ENCODE measurements at regions not wholly inside any gene's neighbourhood (a gene's known extent, or its start where the extent isn't known, plus 50 kb on each side); places are given as distances from the start of the nearest gene placed in this dataset.

DNA sequence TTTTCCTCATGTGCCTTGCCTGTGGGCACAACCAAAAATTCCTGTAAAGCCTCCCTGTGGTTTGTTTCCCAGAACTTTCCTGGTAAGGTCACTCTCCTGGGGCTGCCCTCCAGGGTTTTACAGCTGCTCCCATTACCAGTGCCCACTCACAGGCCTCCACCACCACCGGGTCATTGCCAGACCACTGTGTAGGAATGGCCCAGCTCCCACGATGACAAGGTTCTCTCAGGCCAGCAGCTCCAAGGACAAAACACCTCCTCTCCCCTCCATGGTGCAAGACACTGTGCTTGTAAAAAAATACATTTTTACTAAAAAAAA is 96.1 kb upstream of the AKIP1 start:
- TF ChIP-seq TCF4 (CRISPR knock-in tag; IDR thresholded peaks at IDR 0.05; ENCODE audit: borderline replicate concordance) (no peak), ESRRG (CRISPR knock-in tag; IDR thresholded peaks at IDR 0.05) (no peak), ZNF565 (CRISPR knock-in tag; conservative IDR thresholded peaks at IDR 0.05; ENCODE audit: low read depth) (no peak), ZNF8 (CRISPR knock-in tag; IDR thresholded peaks at IDR 0.05) (no peak), BACH2 (CRISPR knock-in tag; IDR thresholded peaks at IDR 0.05; ENCODE audit: borderline replicate concordance) (no peak), ZC3H10 (CRISPR knock-in tag; IDR thresholded peaks at IDR 0.05) (no peak), PPARA (CRISPR knock-in tag; IDR thresholded peaks at IDR 0.05; ENCODE audit: borderline replicate concordance) (no peak), SNAI2 (CRISPR knock-in tag; IDR thresholded peaks at IDR 0.05) (no peak), ZFP30 (CRISPR knock-in tag; IDR thresholded peaks at IDR 0.05) (no peak), CSDC2 (CRISPR knock-in tag; IDR thresholded peaks at IDR 0.05) (no peak), TOX (CRISPR knock-in tag; IDR thresholded peaks at IDR 0.05; ENCODE audit: borderline replicate concordance) (no peak), ISL1 (CRISPR knock-in tag; IDR thresholded peaks at IDR 0.05) (no peak), ARNTL (CRISPR knock-in tag; IDR thresholded peaks at IDR 0.05; ENCODE audit: borderline replicate concordance, low read depth) (no peak), RARB (CRISPR knock-in tag; IDR thresholded peaks at IDR 0.05) (no peak)
- TF ChIP-seq, protein P1, sequence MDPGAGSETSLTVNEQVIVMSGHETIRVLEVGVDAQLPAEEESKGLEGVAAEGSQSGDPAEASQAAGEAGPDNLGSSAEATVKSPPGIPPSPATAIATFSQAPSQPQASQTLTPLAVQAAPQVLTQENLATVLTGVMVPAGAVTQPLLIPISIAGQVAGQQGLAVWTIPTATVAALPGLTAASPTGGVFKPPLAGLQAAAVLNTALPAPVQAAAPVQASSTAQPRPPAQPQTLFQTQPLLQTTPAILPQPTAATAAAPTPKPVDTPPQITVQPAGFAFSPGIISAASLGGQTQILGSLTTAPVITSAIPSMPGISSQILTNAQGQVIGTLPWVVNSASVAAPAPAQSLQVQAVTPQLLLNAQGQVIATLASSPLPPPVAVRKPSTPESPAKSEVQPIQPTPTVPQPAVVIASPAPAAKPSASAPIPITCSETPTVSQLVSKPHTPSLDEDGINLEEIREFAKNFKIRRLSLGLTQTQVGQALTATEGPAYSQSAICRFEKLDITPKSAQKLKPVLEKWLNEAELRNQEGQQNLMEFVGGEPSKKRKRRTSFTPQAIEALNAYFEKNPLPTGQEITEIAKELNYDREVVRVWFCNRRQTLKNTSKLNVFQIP (CRISPR knock-in tag; IDR thresholded peaks at IDR 0.05; ENCODE audit: borderline replicate concordance, low read depth), result no peak
- TF ChIP-seq, protein P2, sequence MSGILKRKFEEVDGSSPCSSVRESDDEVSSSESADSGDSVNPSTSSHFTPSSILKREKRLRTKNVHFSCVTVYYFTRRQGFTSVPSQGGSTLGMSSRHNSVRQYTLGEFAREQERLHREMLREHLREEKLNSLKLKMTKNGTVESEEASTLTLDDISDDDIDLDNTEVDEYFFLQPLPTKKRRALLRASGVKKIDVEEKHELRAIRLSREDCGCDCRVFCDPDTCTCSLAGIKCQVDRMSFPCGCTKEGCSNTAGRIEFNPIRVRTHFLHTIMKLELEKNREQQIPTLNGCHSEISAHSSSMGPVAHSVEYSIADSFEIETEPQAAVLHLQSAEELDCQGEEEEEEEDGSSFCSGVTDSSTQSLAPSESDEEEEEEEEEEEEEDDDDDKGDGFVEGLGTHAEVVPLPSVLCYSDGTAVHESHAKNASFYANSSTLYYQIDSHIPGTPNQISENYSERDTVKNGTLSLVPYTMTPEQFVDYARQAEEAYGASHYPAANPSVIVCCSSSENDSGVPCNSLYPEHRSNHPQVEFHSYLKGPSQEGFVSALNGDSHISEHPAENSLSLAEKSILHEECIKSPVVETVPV (CRISPR knock-in tag; IDR thresholded peaks at IDR 0.05), result no peak
- TF ChIP-seq, protein P3, sequence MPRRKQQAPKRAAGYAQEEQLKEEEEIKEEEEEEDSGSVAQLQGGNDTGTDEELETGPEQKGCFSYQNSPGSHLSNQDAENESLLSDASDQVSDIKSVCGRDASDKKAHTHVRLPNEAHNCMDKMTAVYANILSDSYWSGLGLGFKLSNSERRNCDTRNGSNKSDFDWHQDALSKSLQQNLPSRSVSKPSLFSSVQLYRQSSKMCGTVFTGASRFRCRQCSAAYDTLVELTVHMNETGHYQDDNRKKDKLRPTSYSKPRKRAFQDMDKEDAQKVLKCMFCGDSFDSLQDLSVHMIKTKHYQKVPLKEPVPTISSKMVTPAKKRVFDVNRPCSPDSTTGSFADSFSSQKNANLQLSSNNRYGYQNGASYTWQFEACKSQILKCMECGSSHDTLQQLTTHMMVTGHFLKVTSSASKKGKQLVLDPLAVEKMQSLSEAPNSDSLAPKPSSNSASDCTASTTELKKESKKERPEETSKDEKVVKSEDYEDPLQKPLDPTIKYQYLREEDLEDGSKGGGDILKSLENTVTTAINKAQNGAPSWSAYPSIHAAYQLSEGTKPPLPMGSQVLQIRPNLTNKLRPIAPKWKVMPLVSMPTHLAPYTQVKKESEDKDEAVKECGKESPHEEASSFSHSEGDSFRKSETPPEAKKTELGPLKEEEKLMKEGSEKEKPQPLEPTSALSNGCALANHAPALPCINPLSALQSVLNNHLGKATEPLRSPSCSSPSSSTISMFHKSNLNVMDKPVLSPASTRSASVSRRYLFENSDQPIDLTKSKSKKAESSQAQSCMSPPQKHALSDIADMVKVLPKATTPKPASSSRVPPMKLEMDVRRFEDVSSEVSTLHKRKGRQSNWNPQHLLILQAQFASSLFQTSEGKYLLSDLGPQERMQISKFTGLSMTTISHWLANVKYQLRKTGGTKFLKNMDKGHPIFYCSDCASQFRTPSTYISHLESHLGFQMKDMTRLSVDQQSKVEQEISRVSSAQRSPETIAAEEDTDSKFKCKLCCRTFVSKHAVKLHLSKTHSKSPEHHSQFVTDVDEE (CRISPR knock-in tag; IDR thresholded peaks at IDR 0.05), result no peak
- ATAC-seq, result no peak

DNA sequence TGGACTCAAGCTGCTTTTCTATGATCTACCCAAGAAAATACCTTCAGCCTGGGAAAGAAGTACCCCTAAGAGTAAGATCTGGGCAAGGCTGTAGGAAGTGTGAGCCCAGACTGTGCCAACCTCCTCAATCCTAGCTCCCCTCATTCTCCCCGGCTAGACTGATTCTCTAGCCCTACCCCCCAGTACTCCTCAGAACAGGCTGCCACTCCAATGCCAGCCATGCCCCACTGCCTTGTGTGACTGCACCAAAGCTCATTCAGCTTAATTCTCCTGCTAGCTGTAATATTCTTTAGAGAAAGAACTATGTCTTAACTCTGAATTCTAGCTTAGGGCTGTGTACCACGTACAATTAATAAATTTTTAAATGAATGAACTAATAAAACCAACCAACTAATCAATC is 92.6 kb upstream of the AKIP1 start:
- TF ChIP-seq RARB (CRISPR knock-in tag; IDR thresholded peaks at IDR 0.05) (no peak), SNAI2 (CRISPR knock-in tag; IDR thresholded peaks at IDR 0.05) (no peak), ZNF70 (CRISPR knock-in tag; IDR thresholded peaks at IDR 0.05) (no peak), ESRRG (CRISPR knock-in tag; IDR thresholded peaks at IDR 0.05) (no peak), ZNF565 (CRISPR knock-in tag; conservative IDR thresholded peaks at IDR 0.05; ENCODE audit: low read depth) (no peak), TCF4 (CRISPR knock-in tag; IDR thresholded peaks at IDR 0.05; ENCODE audit: borderline replicate concordance) (no peak), TOX (CRISPR knock-in tag; IDR thresholded peaks at IDR 0.05; ENCODE audit: borderline replicate concordance) (no peak), CSDC2 (CRISPR knock-in tag; IDR thresholded peaks at IDR 0.05) (no peak)
- TF ChIP-seq, protein P2 (CRISPR knock-in tag; IDR thresholded peaks at IDR 0.05), result no peak
- no peak for ATAC-seq

DNA sequence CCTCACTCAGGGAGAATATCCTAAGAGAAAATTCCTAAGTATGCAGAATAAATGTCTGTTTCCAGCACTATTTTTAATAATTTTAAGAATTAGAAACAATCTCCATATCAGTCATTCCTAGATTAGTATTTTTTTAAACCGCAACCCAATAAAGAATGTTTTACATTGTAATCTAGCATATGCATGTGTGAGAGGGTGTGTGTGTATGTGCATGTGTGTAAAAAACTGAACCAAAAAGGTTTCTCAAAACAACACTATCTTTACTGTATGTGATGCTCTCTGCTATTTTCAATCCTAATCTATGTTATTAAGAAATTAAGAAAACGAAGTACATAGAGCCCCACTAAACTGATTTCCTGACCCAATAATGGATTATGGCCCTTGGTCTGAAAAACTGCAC is 90.6 kb upstream of the AKIP1 start:
- TF ChIP-seq, protein P3 (CRISPR knock-in tag; IDR thresholded peaks at IDR 0.05), result no peak
- TF ChIP-seq TCF4 (CRISPR knock-in tag; IDR thresholded peaks at IDR 0.05; ENCODE audit: borderline replicate concordance), result no peak
- TF ChIP-seq TOX (CRISPR knock-in tag; IDR thresholded peaks at IDR 0.05; ENCODE audit: borderline replicate concordance), result no peak
- no peak for TF ChIP-seq ZC3H10 (CRISPR knock-in tag; IDR thresholded peaks at IDR 0.05)
- TF ChIP-seq, protein P1 (CRISPR knock-in tag; IDR thresholded peaks at IDR 0.05; ENCODE audit: borderline replicate concordance, low read depth), result no peak
- TF ChIP-seq, protein P4, sequence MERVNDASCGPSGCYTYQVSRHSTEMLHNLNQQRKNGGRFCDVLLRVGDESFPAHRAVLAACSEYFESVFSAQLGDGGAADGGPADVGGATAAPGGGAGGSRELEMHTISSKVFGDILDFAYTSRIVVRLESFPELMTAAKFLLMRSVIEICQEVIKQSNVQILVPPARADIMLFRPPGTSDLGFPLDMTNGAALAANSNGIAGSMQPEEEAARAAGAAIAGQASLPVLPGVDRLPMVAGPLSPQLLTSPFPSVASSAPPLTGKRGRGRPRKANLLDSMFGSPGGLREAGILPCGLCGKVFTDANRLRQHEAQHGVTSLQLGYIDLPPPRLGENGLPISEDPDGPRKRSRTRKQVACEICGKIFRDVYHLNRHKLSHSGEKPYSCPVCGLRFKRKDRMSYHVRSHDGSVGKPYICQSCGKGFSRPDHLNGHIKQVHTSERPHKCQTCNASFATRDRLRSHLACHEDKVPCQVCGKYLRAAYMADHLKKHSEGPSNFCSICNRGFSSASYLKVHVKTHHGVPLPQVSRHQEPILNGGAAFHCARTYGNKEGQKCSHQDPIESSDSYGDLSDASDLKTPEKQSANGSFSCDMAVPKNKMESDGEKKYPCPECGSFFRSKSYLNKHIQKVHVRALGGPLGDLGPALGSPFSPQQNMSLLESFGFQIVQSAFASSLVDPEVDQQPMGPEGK (CRISPR knock-in tag; IDR thresholded peaks at IDR 0.05; ENCODE audit: borderline replicate concordance), result no peak
- no peak for TF ChIP-seq OSR1 (CRISPR knock-in tag; IDR thresholded peaks at IDR 0.05)
- TF ChIP-seq PPARA (CRISPR knock-in tag; IDR thresholded peaks at IDR 0.05; ENCODE audit: borderline replicate concordance), result no peak
- TF ChIP-seq, protein P2 (CRISPR knock-in tag; IDR thresholded peaks at IDR 0.05), result no peak
- ATAC-seq, result no peak
